ENCODE measurements at regions not wholly inside any gene's neighbourhood (a gene's known extent, or its start where the extent isn't known, plus 50 kb on each side); places are given as distances from the start of the nearest gene placed in this dataset.
A peak's percentile ranks its signal among the peaks of the same experiment; 100 is the strongest.
"Not testable (repeated sequence)": the region's sequence is repeated elsewhere in the genome, so short reads cannot be mapped to it uniquely, and the experiment has no call there.

DNA sequence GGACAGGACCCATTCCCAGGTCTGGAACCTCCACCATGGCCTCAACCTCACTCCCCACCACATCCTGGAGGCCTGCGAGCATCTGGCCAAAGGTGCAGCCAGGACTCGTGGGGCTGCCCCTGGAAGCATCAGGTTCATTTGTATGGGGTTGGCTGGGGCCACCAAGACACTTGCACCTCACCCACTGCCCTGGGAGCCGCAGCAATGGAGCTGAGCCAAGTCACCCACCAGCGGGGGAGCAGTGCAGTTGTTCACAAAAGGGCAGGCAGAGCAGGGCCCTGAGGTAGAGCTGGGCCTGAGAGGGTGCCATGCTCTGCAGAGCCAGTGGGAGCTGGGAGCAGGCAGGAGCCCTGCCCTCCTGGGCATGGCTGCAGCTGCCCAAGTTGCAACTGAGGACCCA lies 163.5 kb downstream of the FAM47A start:
- peaks cover 5% of the 10 kb centered on the region for H3K27me3 Mint-ChIP-seq
- no peak for TF ChIP-seq CTCF (conservative IDR thresholded peaks at IDR 0.05)
- DNase-seq (ENCODE audit: extremely low spot score, unreplicated experiment) = no peak
- peaks cover 16% of the 10 kb centered on the region for H3K4me1 Mint-ChIP-seq (ENCODE audit: unreplicated experiment)
- H3K4me3 Mint-ChIP-seq = no peak overlapping the region
- no peaks in the 10 kb centered on the region for H3K9me3 Mint-ChIP-seq
- H3K36me3 Mint-ChIP-seq = no peaks in the 10 kb centered on the region
- no peak overlapping the region for H3K27ac Mint-ChIP-seq

- no peak for DNase-seq (ENCODE audit: extremely low spot score, unreplicated experiment)
- H3K27me3 Mint-ChIP-seq = no peaks in the 10 kb centered on the region
- H3K27ac Mint-ChIP-seq = no peak overlapping the region
- no peak for TF ChIP-seq CTCF (conservative IDR thresholded peaks at IDR 0.05)
- peaks cover 4% of the 10 kb centered on the region for H3K9me3 Mint-ChIP-seq
- H3K36me3 Mint-ChIP-seq = no peaks in the 10 kb centered on the region
- H3K4me1 Mint-ChIP-seq (ENCODE audit: unreplicated experiment) = no peaks in the 10 kb centered on the region
- H3K4me3 Mint-ChIP-seq = no peak overlapping the region
Measured at GRCh38 chrX:33949300-33949699, 182.8 kb downstream of the FAM47A start.

DNA sequence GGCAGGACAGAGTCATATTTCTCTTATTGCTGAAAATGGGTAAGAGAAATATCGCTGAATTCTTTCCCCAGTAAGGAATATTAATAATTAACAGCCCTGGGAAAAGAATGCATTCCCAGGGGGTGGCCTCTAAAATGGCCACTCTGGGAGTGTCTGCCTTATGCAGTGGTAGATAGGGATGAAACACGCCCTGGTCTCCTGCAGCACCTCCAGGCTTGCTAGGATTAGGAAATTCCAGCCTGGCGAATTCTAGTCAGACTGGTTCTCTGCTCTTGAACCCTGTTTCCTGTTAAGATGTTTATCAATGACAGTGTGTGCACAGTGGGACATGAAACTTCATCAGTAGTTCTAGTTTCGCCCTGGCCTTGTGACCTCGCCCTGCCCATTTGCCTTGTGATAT lies 205.9 kb downstream of the FAM47A start:
- not testable (repeated sequence) for H3K4me3 Mint-ChIP-seq; H3K36me3 Mint-ChIP-seq; H3K27me3 Mint-ChIP-seq; H3K9me3 Mint-ChIP-seq; H3K4me1 Mint-ChIP-seq (ENCODE audit: unreplicated experiment); H3K27ac Mint-ChIP-seq; DNase-seq (ENCODE audit: extremely low spot score, unreplicated experiment)

DNA sequence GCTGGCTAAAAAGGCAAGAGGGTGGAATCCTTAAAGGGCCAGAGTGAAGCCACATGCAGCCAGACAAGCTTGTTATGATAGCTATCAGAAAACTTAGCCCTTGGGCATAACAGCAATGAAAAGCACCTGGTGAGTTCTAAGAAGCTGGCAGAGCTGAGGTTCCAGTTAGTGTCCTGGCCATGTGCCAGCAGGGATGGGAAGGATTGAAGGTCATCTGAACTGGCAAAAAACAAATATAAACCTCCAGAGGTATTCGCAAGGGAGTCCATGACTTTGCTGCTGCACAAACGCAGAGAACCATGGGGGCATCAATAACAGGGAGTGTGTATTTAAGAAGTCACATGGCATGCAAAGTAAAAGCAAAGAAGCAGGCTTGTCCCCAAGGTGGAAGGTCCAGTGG lies 208.9 kb downstream of the FAM47A start:
- no peaks in the 10 kb centered on the region for H3K4me1 Mint-ChIP-seq (ENCODE audit: unreplicated experiment)
- H3K9me3 Mint-ChIP-seq = no peaks in the 10 kb centered on the region
- no peaks in the 10 kb centered on the region for H3K27me3 Mint-ChIP-seq
- TF ChIP-seq CTCF (conservative IDR thresholded peaks at IDR 0.05) = no peak
- no peak overlapping the region for H3K4me3 Mint-ChIP-seq
- H3K36me3 Mint-ChIP-seq = no peaks in the 10 kb centered on the region
- no peak for DNase-seq (ENCODE audit: extremely low spot score, unreplicated experiment)
- no peak overlapping the region for H3K27ac Mint-ChIP-seq

DNA sequence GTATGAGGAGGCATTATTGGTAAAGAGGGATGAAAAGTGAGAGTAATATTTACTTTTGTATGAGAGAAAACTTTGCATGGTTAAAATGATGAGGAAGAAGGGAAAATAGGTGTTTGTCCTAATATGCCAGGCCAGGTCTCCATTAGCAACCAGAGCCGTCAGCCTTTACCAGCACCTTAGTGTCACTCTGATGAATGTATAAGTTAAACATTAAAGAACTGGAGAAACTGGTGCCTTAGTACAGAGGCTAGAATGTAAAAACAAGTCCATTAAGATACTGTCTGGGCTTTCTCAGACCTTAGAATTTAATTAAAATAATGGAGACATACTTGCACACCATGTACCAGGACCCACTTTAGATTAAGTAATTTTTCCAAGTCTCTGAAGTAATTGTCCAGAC lies 222.3 kb downstream of the FAM47A start:
- H3K4me3 Mint-ChIP-seq = peak overlapping the region; percentile 13
- H3K4me1 Mint-ChIP-seq (ENCODE audit: unreplicated experiment) = peaks cover 19% of the 10 kb centered on the region
- no peaks in the 10 kb centered on the region for H3K27me3 Mint-ChIP-seq
- H3K36me3 Mint-ChIP-seq = no peaks in the 10 kb centered on the region
- no peak for DNase-seq (ENCODE audit: extremely low spot score, unreplicated experiment)
- TF ChIP-seq CTCF (conservative IDR thresholded peaks at IDR 0.05) = no peak
- H3K9me3 Mint-ChIP-seq = no peaks in the 10 kb centered on the region
- peak overlapping the region; percentile 9 for H3K27ac Mint-ChIP-seq

DNA sequence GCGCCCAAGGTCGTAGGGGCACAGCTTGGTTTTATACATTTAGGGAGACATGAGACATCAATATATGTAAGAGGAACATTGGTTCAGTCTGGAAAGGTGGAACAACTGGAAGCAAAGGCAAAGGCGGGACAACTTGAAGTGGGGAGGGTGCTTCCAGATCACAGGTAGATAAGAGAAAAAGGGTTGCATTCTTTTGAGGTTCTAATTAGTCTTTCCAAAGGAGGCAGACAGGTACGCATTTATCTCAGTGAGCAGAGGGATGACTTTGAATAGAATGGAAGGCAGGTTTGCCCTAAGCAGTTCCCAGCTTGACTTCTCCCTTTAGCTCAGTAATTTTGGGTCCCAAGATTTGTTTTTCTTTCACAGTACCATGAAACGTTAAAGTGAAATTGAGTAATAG lies 223.2 kb downstream of the FAM47A start:
- Mint-ChIP-seq H3K27me3 (no peaks in the 10 kb centered on the region), H3K36me3 (no peaks in the 10 kb centered on the region), H3K4me3 (no peak overlapping the region), H3K4me1 (ENCODE audit: unreplicated experiment) (peaks cover 19% of the 10 kb centered on the region), H3K9me3 (no peaks in the 10 kb centered on the region), H3K27ac (peak overlapping the region; percentile 93)
- TF ChIP-seq CTCF (conservative IDR thresholded peaks at IDR 0.05) = no peak
- DNase-seq (ENCODE audit: extremely low spot score, unreplicated experiment) = no peak

All from type B pancreatic cell (in vitro differentiated cells).